ENCODE measurements at regions not wholly inside any gene's neighbourhood (a gene's known extent, or its start where the extent isn't known, plus 50 kb on each side); places are given as distances from the start of the nearest gene placed in this dataset.
"Not testable (repeated sequence)": the region's sequence is repeated elsewhere in the genome, so short reads cannot be mapped to it uniquely, and the experiment has no call there.

GRCh38 chr6:159515811-159516210 is 177.2 kb downstream of the SOD2 start:
- intact Hi-C loops (cut with micrococcal nuclease); H3K4me1 ChIP-seq (replicated peaks in 1 of 2; ENCODE audit: control insufficient read depth in 2 of 2, insufficient read depth in 2 of 2, low read length in 2 of 2); H3K79me2 ChIP-seq (ENCODE audit: control insufficient read depth, insufficient read depth, low read length); ATAC-seq; BruUV-seq (replicated peaks); H3K27me3 ChIP-seq (ENCODE audit: control insufficient read depth in 2 of 2, insufficient read depth in 2 of 2, low read length in 2 of 2); H2AFZ ChIP-seq (ENCODE audit: low read depth, low read length); H3K9me3 ChIP-seq (replicated peaks; ENCODE audit: control insufficient read depth, insufficient read depth, low read depth, low read length); FAIRE-seq; H3K4me2 ChIP-seq (ENCODE audit: insufficient read depth, low read length); DNase-seq (ENCODE audit: extremely low read depth in 1 of 4, low spot score in 3 of 4); H3K9ac ChIP-seq (ENCODE audit: insufficient read depth in 1 of 2, low read depth in 2 of 2, low read length in 2 of 2); H3K36me3 ChIP-seq (ENCODE audit: control insufficient read depth, insufficient read depth, low read length); H3K9me1 ChIP-seq (ENCODE audit: control insufficient read depth, insufficient read depth, low read length); H3K27ac ChIP-seq (ENCODE audit: extremely low read depth, low read depth, low read length); in situ Hi-C loops (cut with MboI); CTCF ChIA-PET (ENCODE audit: low intra/inter-chr PET ratio); H3K4me3 ChIP-seq; H4K20me1 ChIP-seq (replicated peaks; ENCODE audit: control insufficient read depth, insufficient read depth, low read length): not testable (repeated sequence)
- POLR2A ChIA-PET: interaction anchor here (0.5 to 0.6 kb wide), 2 partner anchors 11 to 316 kb away, joined by 3 read pairs; no protein-coding TSS in a partner anchor
- peak in 1 of 2 experiments; percentile 96 for TF ChIP-seq AFF1 (IDR thresholded peaks at IDR 0.05; ENCODE audit: low read depth in 1 of 2, partially characterized antibody in 2 of 2)
- WGBS (ENCODE audit: insufficient coverage, low coverage, missing lambda C conversion rate): 1% methylated on average over 3 of the region's 3 CpGs

- Histone ChIP-seq H3K4me2 (ENCODE audit: insufficient read depth, low read length) (no peak overlapping the region), H3K9me1 (ENCODE audit: control insufficient read depth, insufficient read depth, low read length) (no peaks in the 10 kb centered on the region), H3K4me3 (no peak overlapping the region), H2AFZ (ENCODE audit: low read depth, low read length) (no peak overlapping the region), H3K36me3 (ENCODE audit: control insufficient read depth, insufficient read depth, low read length) (no peaks in the 10 kb centered on the region), H4K20me1 (replicated peaks; ENCODE audit: control insufficient read depth, insufficient read depth, low read length) (no peaks in the 10 kb centered on the region), H3K4me1 (replicated peaks in 1 of 2; ENCODE audit: control insufficient read depth in 2 of 2, insufficient read depth in 2 of 2, low read length in 2 of 2) (no peaks in the 10 kb centered on the region), H3K9me3 (replicated peaks; ENCODE audit: control insufficient read depth, insufficient read depth, low read depth, low read length) (no peaks in the 10 kb centered on the region), H3K9ac (ENCODE audit: insufficient read depth in 1 of 2, low read depth in 2 of 2, low read length in 2 of 2) (no peak overlapping the region), H3K27me3 (ENCODE audit: control insufficient read depth in 2 of 2, insufficient read depth in 2 of 2, low read length in 2 of 2) (peaks cover 7 to 18% of the 10 kb centered on the region in 2 experiments; a peak in 4 of 5 replicates), H3K79me2 (ENCODE audit: control insufficient read depth, insufficient read depth, low read length) (no peaks in the 10 kb centered on the region), H3K27ac (ENCODE audit: extremely low read depth, low read depth, low read length) (no peak overlapping the region)
- WGBS (ENCODE audit: insufficient coverage, low coverage, missing lambda C conversion rate): 0% methylated on average over 2 of the region's 2 CpGs
- FAIRE-seq (no peak), DNase-seq (ENCODE audit: extremely low read depth in 1 of 4, low spot score in 3 of 4) (no peak), ATAC-seq (no peak)
- ChIA-PET CTCF (ENCODE audit: low intra/inter-chr PET ratio) (no interaction called here), POLR2A (no interaction called here)
- in situ Hi-C loops (cut with MboI): no loop called here
- intact Hi-C loops (cut with micrococcal nuclease): no loop called here
- BruUV-seq (replicated peaks): no TSS peak
- TF ChIP-seq ZNF232 (CRISPR knock-in tag; IDR thresholded peaks at IDR 0.05) (no peak), SNRNP70 (optimal IDR thresholded peaks at IDR 0.05; ENCODE audit: low read depth, low read length) (no peak), ZFP1 (CRISPR knock-in tag; IDR thresholded peaks at IDR 0.05) (no peak), PBX2 (CRISPR knock-in tag; IDR thresholded peaks at IDR 0.05; ENCODE audit: low read depth) (no peak), PBX2 (tag; conservative IDR thresholded peaks at IDR 0.05; ENCODE audit: low read depth) (no peak), ZNF695 (CRISPR knock-in tag; IDR thresholded peaks at IDR 0.05) (no peak), CEBPG (CRISPR knock-in tag; IDR thresholded peaks at IDR 0.05) (no peak), CEBPG (tag; conservative IDR thresholded peaks at IDR 0.05 in 1 of 2, IDR thresholded peaks at IDR 0.05 in 1 of 2) (no peak)
Observed at GRCh38 chr6:159513914-159514313, 179.1 kb downstream of the SOD2 start.

Data from K562 (cell line).